ENCODE measurements at regions not wholly inside any gene's neighbourhood (a gene's known extent, or its start where the extent isn't known, plus 50 kb on each side); places are given as distances from the start of the nearest gene placed in this dataset.

GRCh38 chr5:160966921-160967320, 114.9 kb upstream of the ATP10B start:
- H3K27ac ChIP-seq (ENCODE audit: low read length), result no peak overlapping the region
- H3K4me1 ChIP-seq (ENCODE audit: control insufficient read depth, insufficient read depth, low read length), result no peaks in the 10 kb centered on the region
- no peaks in the 10 kb centered on the region for H3K27me3 ChIP-seq (ENCODE audit: control insufficient read depth, insufficient read depth, low read length)
- no peak for DNase-seq
- no peaks in the 10 kb centered on the region for H3K36me3 ChIP-seq (ENCODE audit: control insufficient read depth, insufficient read depth, low read length)
- WGBS (ENCODE audit: insufficient coverage), result no CpG with 5 or more reads among the region's 2 CpGs
- no peaks in the 10 kb centered on the region for H3K9me3 ChIP-seq (replicated peaks; ENCODE audit: control insufficient read depth, low read depth, low read length)
- no peak overlapping the region for H3K4me3 ChIP-seq (ENCODE audit: low read length)

- DNase-seq, result no peak
- H3K9me3 ChIP-seq (replicated peaks; ENCODE audit: control insufficient read depth, low read depth, low read length), result no peaks in the 10 kb centered on the region
- WGBS (ENCODE audit: insufficient coverage), result 67% methylated on average over 1 of the region's 2 CpGs
- no peaks in the 10 kb centered on the region for H3K4me1 ChIP-seq (ENCODE audit: control insufficient read depth, insufficient read depth, low read length)
- H3K36me3 ChIP-seq (ENCODE audit: control insufficient read depth, insufficient read depth, low read length), result no peaks in the 10 kb centered on the region
- no peak overlapping the region for H3K4me3 ChIP-seq (ENCODE audit: low read length)
- no peak overlapping the region for H3K27ac ChIP-seq (ENCODE audit: low read length)
- H3K27me3 ChIP-seq (ENCODE audit: control insufficient read depth, insufficient read depth, low read length), result no peaks in the 10 kb centered on the region
Measured at GRCh38 chr5:160961761-160962160, 109.8 kb upstream of the ATP10B start.

- no peaks in the 10 kb centered on the region for H3K4me1 ChIP-seq (ENCODE audit: control insufficient read depth, insufficient read depth, low read length)
- no CpG with 5 or more reads among the region's 1 CpG for WGBS (ENCODE audit: insufficient coverage)
- H3K27ac ChIP-seq (ENCODE audit: low read length), result no peak overlapping the region
- no peaks in the 10 kb centered on the region for H3K36me3 ChIP-seq (ENCODE audit: control insufficient read depth, insufficient read depth, low read length)
- no peak overlapping the region for H3K4me3 ChIP-seq (ENCODE audit: low read length)
- H3K9me3 ChIP-seq (replicated peaks; ENCODE audit: control insufficient read depth, low read depth, low read length), result no peaks in the 10 kb centered on the region
- DNase-seq, result no peak
- H3K27me3 ChIP-seq (ENCODE audit: control insufficient read depth, insufficient read depth, low read length), result no peaks in the 10 kb centered on the region
Measured at GRCh38 chr5:160961038-160961437, 109.0 kb upstream of the ATP10B start.

- 60% methylated on average over 1 of the region's 2 CpGs for WGBS (ENCODE audit: insufficient coverage)
- no peak for DNase-seq
- Histone ChIP-seq H3K36me3 (ENCODE audit: control insufficient read depth, insufficient read depth, low read length) (no peaks in the 10 kb centered on the region), H3K9me3 (replicated peaks; ENCODE audit: control insufficient read depth, low read depth, low read length) (no peaks in the 10 kb centered on the region), H3K27ac (ENCODE audit: low read length) (no peak overlapping the region), H3K4me1 (ENCODE audit: control insufficient read depth, insufficient read depth, low read length) (no peaks in the 10 kb centered on the region), H3K27me3 (ENCODE audit: control insufficient read depth, insufficient read depth, low read length) (no peaks in the 10 kb centered on the region), H3K4me3 (ENCODE audit: low read length) (no peak overlapping the region)
Measured at GRCh38 chr5:160960592-160960991, 108.6 kb upstream of the ATP10B start.

- no peak overlapping the region for H3K27ac ChIP-seq (ENCODE audit: low read length)
- H3K36me3 ChIP-seq (ENCODE audit: control insufficient read depth, insufficient read depth, low read length), result no peaks in the 10 kb centered on the region
- 33% methylated on average over 1 of the region's 2 CpGs for WGBS (ENCODE audit: insufficient coverage)
- no peaks in the 10 kb centered on the region for H3K27me3 ChIP-seq (ENCODE audit: control insufficient read depth, insufficient read depth, low read length)
- no peaks in the 10 kb centered on the region for H3K4me1 ChIP-seq (ENCODE audit: control insufficient read depth, insufficient read depth, low read length)
- H3K4me3 ChIP-seq (ENCODE audit: low read length), result no peak overlapping the region
- no peaks in the 10 kb centered on the region for H3K9me3 ChIP-seq (replicated peaks; ENCODE audit: control insufficient read depth, low read depth, low read length)
- no peak for DNase-seq
Measured at GRCh38 chr5:160959804-160960203, 107.8 kb upstream of the ATP10B start.

GRCh38 chr5:160957312-160957861, 105.4 kb upstream of the ATP10B start:
- H3K36me3 ChIP-seq (ENCODE audit: control insufficient read depth, insufficient read depth, low read length), result no peaks in the 10 kb centered on the region
- no peak overlapping the region for H3K4me3 ChIP-seq (ENCODE audit: low read length)
- no peak overlapping the region for H3K27ac ChIP-seq (ENCODE audit: low read length)
- no CpG with 5 or more reads among the region's 1 CpG for WGBS (ENCODE audit: insufficient coverage)
- no peaks in the 10 kb centered on the region for H3K27me3 ChIP-seq (ENCODE audit: control insufficient read depth, insufficient read depth, low read length)
- H3K4me1 ChIP-seq (ENCODE audit: control insufficient read depth, insufficient read depth, low read length), result no peaks in the 10 kb centered on the region
- DNase-seq, result peak; percentile 47
- no peaks in the 10 kb centered on the region for H3K9me3 ChIP-seq (replicated peaks; ENCODE audit: control insufficient read depth, low read depth, low read length)

GRCh38 chr5:160956051-160956450, 104.0 kb upstream of the ATP10B start:
- no CpG with 5 or more reads among the region's 1 CpG for WGBS (ENCODE audit: insufficient coverage)

GRCh38 chr5:160950311-160950710, 98.3 kb upstream of the ATP10B start:
- H3K4me3 ChIP-seq (ENCODE audit: low read length), result no peak overlapping the region
- H3K4me1 ChIP-seq (ENCODE audit: control insufficient read depth, insufficient read depth, low read length), result no peaks in the 10 kb centered on the region
- no peak overlapping the region for H3K27ac ChIP-seq (ENCODE audit: low read length)
- no peaks in the 10 kb centered on the region for H3K36me3 ChIP-seq (ENCODE audit: control insufficient read depth, insufficient read depth, low read length)
- WGBS (ENCODE audit: insufficient coverage), result 63% methylated on average over 1 of the region's 2 CpGs
- peaks cover 3% of the 10 kb centered on the region for H3K9me3 ChIP-seq (replicated peaks; ENCODE audit: control insufficient read depth, low read depth, low read length)
- H3K27me3 ChIP-seq (ENCODE audit: control insufficient read depth, insufficient read depth, low read length), result no peaks in the 10 kb centered on the region
- DNase-seq, result no peak

More at GRCh38 chr5:160956051-160956450, 104.0 kb upstream of the ATP10B start:
- Histone ChIP-seq H3K4me1 (ENCODE audit: control insufficient read depth, insufficient read depth, low read length) (no peaks in the 10 kb centered on the region), H3K27ac (ENCODE audit: low read length) (no peak overlapping the region), H3K4me3 (ENCODE audit: low read length) (no peak overlapping the region), H3K27me3 (ENCODE audit: control insufficient read depth, insufficient read depth, low read length) (no peaks in the 10 kb centered on the region), H3K9me3 (replicated peaks; ENCODE audit: control insufficient read depth, low read depth, low read length) (no peaks in the 10 kb centered on the region), H3K36me3 (ENCODE audit: control insufficient read depth, insufficient read depth, low read length) (no peaks in the 10 kb centered on the region)
- peak; percentile 93 for DNase-seq

GRCh38 chr5:160940725-160941124, 88.7 kb upstream of the ATP10B start:
- 89% methylated on average over 2 of the region's 5 CpGs for WGBS (ENCODE audit: insufficient coverage)
- DNase-seq, result no peak

GRCh38 chr5:160938532-160938931, 86.5 kb upstream of the ATP10B start:
- H3K4me1 ChIP-seq (ENCODE audit: control insufficient read depth, insufficient read depth, low read length), result no peaks in the 10 kb centered on the region
- peak overlapping the region; percentile 51 for H3K27ac ChIP-seq (ENCODE audit: low read length)
- peak; percentile 43 for DNase-seq
- H3K27me3 ChIP-seq (ENCODE audit: control insufficient read depth, insufficient read depth, low read length), result no peaks in the 10 kb centered on the region
- H3K9me3 ChIP-seq (replicated peaks; ENCODE audit: control insufficient read depth, low read depth, low read length), result no peaks in the 10 kb centered on the region
- no peak overlapping the region for H3K4me3 ChIP-seq (ENCODE audit: low read length)
- no CpG with 5 or more reads among the region's 4 CpGs for WGBS (ENCODE audit: insufficient coverage)
- no peaks in the 10 kb centered on the region for H3K36me3 ChIP-seq (ENCODE audit: control insufficient read depth, insufficient read depth, low read length)

More at GRCh38 chr5:160940725-160941124, 88.7 kb upstream of the ATP10B start:
- Histone ChIP-seq H3K9me3 (replicated peaks; ENCODE audit: control insufficient read depth, low read depth, low read length) (no peaks in the 10 kb centered on the region), H3K27ac (ENCODE audit: low read length) (no peak overlapping the region), H3K27me3 (ENCODE audit: control insufficient read depth, insufficient read depth, low read length) (no peaks in the 10 kb centered on the region), H3K4me3 (ENCODE audit: low read length) (no peak overlapping the region), H3K36me3 (ENCODE audit: control insufficient read depth, insufficient read depth, low read length) (no peaks in the 10 kb centered on the region), H3K4me1 (ENCODE audit: control insufficient read depth, insufficient read depth, low read length) (no peaks in the 10 kb centered on the region)

GRCh38 chr5:160937570-160937969, 85.6 kb upstream of the ATP10B start:
- H3K9me3 ChIP-seq (replicated peaks; ENCODE audit: control insufficient read depth, low read depth, low read length), result no peaks in the 10 kb centered on the region
- WGBS (ENCODE audit: insufficient coverage), result 100% methylated on average over 1 of the region's 6 CpGs
- no peak overlapping the region for H3K27ac ChIP-seq (ENCODE audit: low read length)
- H3K4me3 ChIP-seq (ENCODE audit: low read length), result no peak overlapping the region
- H3K4me1 ChIP-seq (ENCODE audit: control insufficient read depth, insufficient read depth, low read length), result no peaks in the 10 kb centered on the region
- no peaks in the 10 kb centered on the region for H3K36me3 ChIP-seq (ENCODE audit: control insufficient read depth, insufficient read depth, low read length)
- no peaks in the 10 kb centered on the region for H3K27me3 ChIP-seq (ENCODE audit: control insufficient read depth, insufficient read depth, low read length)
- no peak for DNase-seq
